Ascending aorta (tissue), 2 donors: ENCODE measurements at regions not wholly inside any gene's neighbourhood (a gene's known extent, or its start where the extent isn't known, plus 50 kb on each side); places are given as distances from the start of the nearest gene placed in this dataset.

Source experiments
- DNase-seq, 2 donors: peaks; one replicate each; pipeline ENCODE4 v3.0.0-alpha.2; 2019; ENCODE audit warnings: low spot score in 2 of 2
- H3K27ac ChIP-seq, 2 donors: fragments of 200-600 bp; sonication (generic); one replicate each; pipeline ENCODE4 v1.5.1; 2016 to 2017; ENCODE audit warnings: mild to moderate bottlenecking in 1 of 2
- H3K27me3 ChIP-seq: fragments of 200-600 bp; sonication (generic); one replicate; pipeline ENCODE4 v1.5.1; 2017
- H3K36me3 ChIP-seq, 2 donors: fragments of 200-600 bp; sonication (generic); one replicate each; pipeline ENCODE4 v1.5.1; 2016
- H3K4me1 ChIP-seq, 2 donors: fragments of 200-600 bp; sonication (generic); one replicate each; pipeline ENCODE4 v1.5.1; 2016 to 2017; ENCODE audit warnings: mild to moderate bottlenecking in 1 of 2
- H3K4me3 ChIP-seq, 2 donors: fragments of 200-600 bp; sonication (generic); one replicate each; pipeline ENCODE4 v1.5.1; 2016 to 2017; ENCODE audit warnings: mild to moderate bottlenecking in 1 of 2
- H3K9me3 ChIP-seq, 2 donors: fragments of 200-600 bp; sonication (generic); one replicate each; pipeline ENCODE4 v1.5.1; 2016
- intact Hi-C: fragments of 100-400 bp; cut with DNase I; formaldehyde crosslinking; loops from one replicate; pipeline ENCODE4 v1.15.1; 2023
- TF ChIP-seq, protein P1 (sequence below), 3 experiments: fragments of 200-600 bp in 2 of 3; fragments of 450-650 bp in 1 of 3; sonication (generic) in 2 of 3; IDR thresholded peaks; one replicate each; pipeline ENCODE4 v1.5.1; 2016 to 2019; ENCODE audit warnings: antibody characterized with exemption in 3 of 3, mild to moderate bottlenecking in 1 of 3, moderate library complexity in 1 of 3

DNA sequence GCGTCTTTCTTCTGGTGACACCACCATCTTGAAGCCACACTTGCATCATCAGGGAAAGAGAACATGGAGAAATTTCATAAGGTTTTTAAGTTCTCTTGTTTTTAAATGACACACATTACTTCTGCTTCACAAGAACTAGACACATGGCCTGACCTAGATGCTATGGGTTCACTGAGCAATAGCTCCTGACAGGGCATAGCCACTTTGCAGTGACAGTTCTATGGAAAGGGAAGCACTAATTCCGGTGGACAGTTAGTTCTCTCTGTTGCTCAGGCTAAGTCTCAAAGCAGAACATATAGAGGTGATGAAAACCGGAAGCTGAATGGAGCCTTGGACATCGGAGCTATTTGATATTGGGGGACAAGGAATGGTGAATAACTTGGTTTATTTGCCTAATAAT is 940.1 kb upstream of the WWC1 start:
- TF ChIP-seq, protein P1, sequence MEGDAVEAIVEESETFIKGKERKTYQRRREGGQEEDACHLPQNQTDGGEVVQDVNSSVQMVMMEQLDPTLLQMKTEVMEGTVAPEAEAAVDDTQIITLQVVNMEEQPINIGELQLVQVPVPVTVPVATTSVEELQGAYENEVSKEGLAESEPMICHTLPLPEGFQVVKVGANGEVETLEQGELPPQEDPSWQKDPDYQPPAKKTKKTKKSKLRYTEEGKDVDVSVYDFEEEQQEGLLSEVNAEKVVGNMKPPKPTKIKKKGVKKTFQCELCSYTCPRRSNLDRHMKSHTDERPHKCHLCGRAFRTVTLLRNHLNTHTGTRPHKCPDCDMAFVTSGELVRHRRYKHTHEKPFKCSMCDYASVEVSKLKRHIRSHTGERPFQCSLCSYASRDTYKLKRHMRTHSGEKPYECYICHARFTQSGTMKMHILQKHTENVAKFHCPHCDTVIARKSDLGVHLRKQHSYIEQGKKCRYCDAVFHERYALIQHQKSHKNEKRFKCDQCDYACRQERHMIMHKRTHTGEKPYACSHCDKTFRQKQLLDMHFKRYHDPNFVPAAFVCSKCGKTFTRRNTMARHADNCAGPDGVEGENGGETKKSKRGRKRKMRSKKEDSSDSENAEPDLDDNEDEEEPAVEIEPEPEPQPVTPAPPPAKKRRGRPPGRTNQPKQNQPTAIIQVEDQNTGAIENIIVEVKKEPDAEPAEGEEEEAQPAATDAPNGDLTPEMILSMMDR (IDR thresholded peaks at IDR 0.05) = no peak
- H3K36me3 ChIP-seq = no peaks in the 10 kb centered on the region

DNA sequence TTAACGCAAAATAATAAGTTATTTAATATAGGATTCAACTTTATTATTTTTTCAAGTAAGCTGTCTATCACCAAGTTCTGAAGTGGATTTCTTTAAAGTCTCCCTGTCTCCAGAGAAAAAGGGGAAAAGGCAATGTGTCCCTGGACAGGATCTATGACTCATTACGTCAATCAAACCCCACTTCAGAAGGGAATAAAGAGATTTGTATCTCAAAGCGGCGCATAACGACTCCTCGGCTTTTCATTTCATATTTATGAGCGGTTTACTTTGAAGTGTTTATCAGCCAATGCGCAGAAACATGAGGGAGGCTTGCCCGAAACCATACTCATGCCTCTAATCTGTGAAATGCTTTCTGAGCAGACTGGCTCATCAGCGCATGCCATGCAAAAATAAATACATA is 938.6 kb upstream of the WWC1 start:
- TF ChIP-seq, protein P1 (IDR thresholded peaks at IDR 0.05) = no peak
- H3K36me3 ChIP-seq = no peaks in the 10 kb centered on the region
- H3K27me3 ChIP-seq = no peaks in the 10 kb centered on the region
- no peak for DNase-seq
- no peak overlapping the region for H3K27ac ChIP-seq
- intact Hi-C loops = no loop called here
- H3K4me1 ChIP-seq = no peaks in the 10 kb centered on the region
- H3K9me3 ChIP-seq = no peaks in the 10 kb centered on the region
- no peak overlapping the region for H3K4me3 ChIP-seq

More for the DNA sequence above, 940.1 kb upstream of the WWC1 start:
- H3K9me3 ChIP-seq = no peaks in the 10 kb centered on the region
- H3K4me1 ChIP-seq = no peaks in the 10 kb centered on the region
- no peaks in the 10 kb centered on the region for H3K27me3 ChIP-seq
- intact Hi-C loops = no loop called here
- no peak overlapping the region for H3K4me3 ChIP-seq
- DNase-seq = no peak
- H3K27ac ChIP-seq = no peak overlapping the region

DNA sequence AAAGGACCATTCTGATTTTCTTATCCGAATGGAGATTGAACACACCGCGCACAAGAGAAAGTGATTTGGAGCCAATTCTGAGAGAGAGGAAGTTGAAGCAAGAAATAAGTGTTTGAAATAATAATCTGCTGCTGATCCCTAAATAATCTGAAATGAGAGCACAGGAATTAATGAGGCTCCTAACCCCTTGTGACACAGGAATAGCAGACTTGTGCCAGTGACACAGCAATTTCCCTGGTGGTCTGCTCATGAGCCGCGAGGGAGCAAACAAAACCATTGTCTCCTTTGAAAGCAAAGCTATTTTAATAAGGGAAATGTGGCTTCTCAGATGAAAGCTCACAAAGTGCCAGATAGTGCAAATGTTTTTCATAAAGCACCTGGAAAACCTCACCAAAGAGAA is 936.1 kb upstream of the WWC1 start:
- no peaks in the 10 kb centered on the region for H3K27me3 ChIP-seq
- DNase-seq = no peak
- no peak overlapping the region for H3K4me3 ChIP-seq
- H3K36me3 ChIP-seq = no peaks in the 10 kb centered on the region
- intact Hi-C loops = no loop called here
- no peaks in the 10 kb centered on the region for H3K9me3 ChIP-seq
- H3K4me1 ChIP-seq = no peaks in the 10 kb centered on the region
- TF ChIP-seq, protein P1 (IDR thresholded peaks at IDR 0.05) = no peak
- H3K27ac ChIP-seq = no peak overlapping the region

DNA sequence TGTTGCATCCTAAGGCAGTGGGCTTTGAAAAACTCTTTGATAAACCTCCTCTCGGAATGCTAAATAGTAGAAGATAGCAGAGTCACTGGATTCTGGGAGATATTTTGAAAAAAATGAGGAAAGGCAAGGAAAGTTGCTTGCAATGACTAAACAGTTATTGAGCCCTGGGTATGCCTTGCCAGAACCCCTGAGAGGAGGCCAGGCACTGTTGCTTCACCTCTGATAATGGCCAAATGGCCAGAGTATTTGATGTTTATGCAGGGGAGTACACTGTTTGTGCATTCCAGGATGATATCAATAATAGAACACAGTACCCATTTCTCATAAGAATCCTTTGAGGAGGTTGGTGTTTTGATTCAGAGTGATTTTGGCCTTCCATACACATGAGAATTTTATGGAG is 935.1 kb upstream of the WWC1 start:
- Histone ChIP-seq H3K9me3 (no peaks in the 10 kb centered on the region), H3K27me3 (no peaks in the 10 kb centered on the region), H3K4me1 (no peaks in the 10 kb centered on the region), H3K36me3 (no peaks in the 10 kb centered on the region), H3K4me3 (no peak overlapping the region), H3K27ac (no peak overlapping the region)
- intact Hi-C loops = no loop called here
- TF ChIP-seq, protein P1 (IDR thresholded peaks at IDR 0.05) = no peak
- DNase-seq = no peak

DNA sequence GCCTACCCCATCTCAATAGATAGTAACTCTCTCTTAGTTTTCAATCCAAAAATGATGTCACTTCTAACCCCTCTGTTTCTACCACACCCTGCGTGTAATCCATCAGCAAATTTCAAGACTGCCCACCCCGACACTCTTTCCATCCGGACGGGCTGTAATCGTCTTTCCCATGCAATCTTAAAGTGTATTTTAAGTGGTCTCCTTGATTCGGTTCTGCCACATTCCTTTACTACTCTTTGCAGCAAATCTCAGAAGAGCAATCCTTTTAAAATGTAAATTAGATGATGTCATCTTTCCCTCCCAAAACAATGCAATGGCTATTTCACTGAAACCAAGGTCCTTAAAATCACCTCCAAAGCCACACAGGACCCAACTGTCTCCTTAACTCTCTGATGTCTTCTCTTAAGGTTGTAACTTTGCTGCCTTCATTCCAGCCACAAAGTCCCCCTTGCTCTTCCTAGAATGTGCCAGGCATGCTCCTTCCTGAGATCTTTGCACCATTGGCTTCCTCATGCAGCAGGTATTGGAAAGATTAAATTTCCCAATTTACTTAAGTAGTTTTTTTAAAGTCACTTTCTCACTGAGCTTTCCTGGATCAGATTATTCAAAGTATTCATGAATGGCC is 932.5 kb upstream of the WWC1 start:
- Histone ChIP-seq H3K27ac (no peak overlapping the region), H3K9me3 (no peaks in the 10 kb centered on the region), H3K27me3 (no peaks in the 10 kb centered on the region), H3K36me3 (no peaks in the 10 kb centered on the region), H3K4me3 (no peak overlapping the region), H3K4me1 (no peaks in the 10 kb centered on the region)
- DNase-seq = no peak
- TF ChIP-seq, protein P1 (IDR thresholded peaks at IDR 0.05) = no peak
- intact Hi-C loops = no loop called here

DNA sequence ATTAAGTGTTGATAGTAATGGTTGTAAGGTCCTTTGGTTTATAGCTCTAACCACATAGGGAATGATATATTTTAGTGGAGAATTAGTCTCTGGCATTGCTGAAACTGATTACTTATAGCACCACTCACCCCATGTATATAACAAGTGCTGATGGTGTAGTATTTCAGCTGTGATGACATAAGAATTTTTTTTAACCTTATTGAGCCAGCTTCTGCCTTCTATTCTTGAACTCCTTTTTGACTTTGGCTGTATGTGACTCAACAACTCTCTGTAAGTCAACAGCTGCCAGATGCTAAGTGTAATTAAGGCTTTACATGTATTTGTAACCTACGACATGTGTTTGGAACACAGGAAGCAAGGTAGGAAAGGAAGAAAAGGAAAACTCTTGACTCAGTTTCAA is 929.6 kb upstream of the WWC1 start:
- Histone ChIP-seq H3K4me1 (no peaks in the 10 kb centered on the region), H3K36me3 (no peaks in the 10 kb centered on the region), H3K27ac (no peak overlapping the region), H3K27me3 (no peaks in the 10 kb centered on the region), H3K9me3 (no peaks in the 10 kb centered on the region), H3K4me3 (no peak overlapping the region)
- TF ChIP-seq, protein P1 (IDR thresholded peaks at IDR 0.05) = no peak
- DNase-seq = no peak
- intact Hi-C loops = no loop called here
